SK-N-SH (cell line): ENCODE measurements at regions not wholly inside any gene's neighbourhood (a gene's known extent, or its start where the extent isn't known, plus 50 kb on each side); places are given as distances from the start of the nearest gene placed in this dataset.

ENCODE experiments used
- CTCF ChIA-PET: fragments of 300-600, 350-600 bp; formaldehyde crosslinking; extraction: SDS; loops from one replicate; lab custom pipeline; 2021; lab: Yijun Ruan, JAX
- POLR2A ChIA-PET: fragments of 350-600 bp; sonication (Branson Sonifier 250); formaldehyde crosslinking; extraction: SDS; loops from one replicate; lab custom pipeline; 2020; ENCODE audit warnings: antibody characterized with exemption, inconsistent platforms; lab: Yijun Ruan, JAX
- DNase-seq: peaks from one replicate; pipeline ENCODE4 v3.0.0; 2012
- H2AFZ ChIP-seq: fragments of 200-600 bp; sonication (generic); 2 replicates; pipeline ENCODE4 v1.8.1; 2016; ENCODE audit warnings: antibody characterized with exemption, mild to moderate bottlenecking, low read depth
- H3F3A ChIP-seq: fragments of 200-600 bp; sonication (generic); replicated peaks from 2 replicates; pipeline ENCODE3; 2016; ENCODE audit warnings: antibody characterized with exemption, mild to moderate bottlenecking; ENCODE audit not compliant: insufficient read depth
- H3K27ac ChIP-seq, 2 experiments: fragments of 200-500 bp in 1 of 2; fragments of 200-600 bp in 1 of 2; sonication (Bioruptor generic) in 1 of 2; sonication (generic), shearing (Covaris generic) in 1 of 2; 2 replicates each; pipeline versions ENCODE4 v1.5.1 to v1.6.1; 2014 to 2016; ENCODE audit warnings: low read depth in 2 of 2, inconsistent platforms in 1 of 2, low read length in 1 of 2, mild to moderate bottlenecking in 1 of 2, mixed read lengths in 1 of 2
- H3K27me3 ChIP-seq: fragments of 200-600 bp; sonication (generic), shearing (Covaris generic); 2 replicates; pipeline ENCODE4 v1.6.1; 2016; ENCODE audit warnings: mixed run types; ENCODE audit not compliant: insufficient read depth
- H3K36me3 ChIP-seq, 2 experiments: fragments of 200-500 bp in 1 of 2; fragments of 200-600 bp in 1 of 2; sonication (Bioruptor generic) in 1 of 2; sonication (generic) in 1 of 2; replicated peaks in 1 of 2; 2 replicates each; pipeline versions ENCODE3 to v1.5.1; 2014 to 2016; ENCODE audit warnings: low read length in 1 of 2, mild to moderate bottlenecking in 1 of 2; ENCODE audit not compliant: insufficient read depth in 2 of 2, control insufficient read depth in 1 of 2
- H3K4me1 ChIP-seq, 2 experiments: fragments of 200-500 bp in 1 of 2; fragments of 200-600 bp in 1 of 2; sonication (Bioruptor generic) in 1 of 2; sonication (generic), shearing (Covaris generic) in 1 of 2; 2 replicates each; pipeline versions ENCODE4 v1.5.1 to v1.6.1; 2014 to 2016; ENCODE audit warnings: low read depth in 1 of 2, low read length in 1 of 2, mixed run types in 1 of 2; ENCODE audit not compliant: insufficient read depth in 2 of 2, control insufficient read depth in 1 of 2
- H3K4me2 ChIP-seq: fragments of 200-600 bp; sonication (generic), shearing (Covaris generic); 2 replicates; pipeline ENCODE4 v1.6.1; 2017; ENCODE audit warnings: mixed run types
- H3K4me3 ChIP-seq, 2 experiments: fragments of 200-500 bp in 1 of 2; fragments of 200-600 bp in 1 of 2; sonication (Bioruptor generic) in 1 of 2; sonication (generic), shearing (Covaris generic) in 1 of 2; 2 replicates each; pipeline versions ENCODE4 v1.5.1 to v1.8.1; 2014 to 2016; ENCODE audit warnings: low read depth in 2 of 2, inconsistent platforms in 1 of 2, low read length in 1 of 2, mild to moderate bottlenecking in 1 of 2, mixed read lengths in 1 of 2, moderate library complexity in 1 of 2
- H3K79me2 ChIP-seq: fragments of 200-600 bp; sonication (generic); 2 replicates; pipeline ENCODE4 v1.8.1; 2017; ENCODE audit warnings: mild to moderate bottlenecking; ENCODE audit not compliant: insufficient read depth
- H3K9ac ChIP-seq: fragments of 200-600 bp; sonication (generic); 2 replicates; pipeline ENCODE4 v1.6.1; 2017; ENCODE audit warnings: mixed run types
- H3K9me2 ChIP-seq: fragments of 200-600 bp; sonication (generic); 2 replicates; pipeline ENCODE4 v1.6.1; 2017; ENCODE audit warnings: mixed run types
- H3K9me3 ChIP-seq: fragments of 200-600 bp; sonication (generic); 2 replicates; pipeline ENCODE4 v1.6.1; 2017; ENCODE audit warnings: mixed run types, mild to moderate bottlenecking, moderate library complexity
- H4K20me1 ChIP-seq: fragments of 200-600 bp; sonication (generic); 2 replicates; pipeline ENCODE4 v1.6.1; 2017; ENCODE audit warnings: mild to moderate bottlenecking, mixed run types; ENCODE audit not compliant: insufficient read depth
- ELF1 ChIP-seq: IDR thresholded peaks from 2 replicates; pipeline ENCODE4 v1.4.0; 2012
- EZH2phosphoT487 ChIP-seq: fragments of 200-600 bp; sonication (generic); IDR thresholded peaks from 2 replicates; pipeline ENCODE4 v1.6.1; 2017; ENCODE audit warnings: low read depth, mixed run types, mild to moderate bottlenecking, antibody characterized with exemption, moderate library complexity, borderline replicate concordance
- FOXM1 ChIP-seq: IDR thresholded peaks from 2 replicates; pipeline ENCODE4 v1.4.0; 2012; ENCODE audit warnings: low read depth, mild to moderate bottlenecking
- GABPA ChIP-seq: IDR thresholded peaks from 2 replicates; pipeline ENCODE4 v1.4.0; 2012; ENCODE audit warnings: low read depth, mild to moderate bottlenecking
- JUND ChIP-seq: IDR thresholded peaks from 2 replicates; pipeline ENCODE4 v1.4.0; 2012
- MEF2A ChIP-seq: IDR thresholded peaks from 2 replicates; pipeline ENCODE4 v1.4.0; 2012; ENCODE audit warnings: low read depth, borderline replicate concordance
- MXI1 ChIP-seq: IDR thresholded peaks from 2 replicates; pipeline ENCODE4 v1.6.1; 2012; ENCODE audit warnings: mild to moderate bottlenecking, low read depth, low read length, improper control_type of control experiment
- NFIC ChIP-seq: IDR thresholded peaks from 2 replicates; pipeline ENCODE4 v1.4.0; 2012; ENCODE audit warnings: borderline replicate concordance
- NRF1 ChIP-seq: IDR thresholded peaks from 2 replicates; pipeline ENCODE4 v1.6.1; 2012; ENCODE audit warnings: low read depth, mild to moderate bottlenecking, low read length
- RCOR1 ChIP-seq: fragments of 150-350 bp; IDR thresholded peaks from 2 replicates; pipeline ENCODE4 v1.6.1; 2017; ENCODE audit warnings: antibody characterized with exemption, low read length
- RXRA ChIP-seq: IDR thresholded peaks from 2 replicates; pipeline ENCODE4 v1.4.0; 2012; ENCODE audit warnings: low read depth, mild to moderate bottlenecking, borderline replicate concordance
- SIN3A ChIP-seq: IDR thresholded peaks from 2 replicates; pipeline ENCODE4 v1.6.1; 2012; ENCODE audit warnings: low read depth, mild to moderate bottlenecking, low read length, moderate library complexity, borderline replicate concordance
- SMC3 ChIP-seq: IDR thresholded peaks from 2 replicates; pipeline ENCODE4 v1.6.1; 2012; ENCODE audit warnings: low read depth, low read length, improper control_type of control experiment
- TCF12 ChIP-seq: IDR thresholded peaks from 2 replicates; pipeline ENCODE4 v1.4.0; 2012
- TEAD4 ChIP-seq: IDR thresholded peaks from 2 replicates; pipeline ENCODE4 v1.4.0; 2012; ENCODE audit warnings: mild to moderate bottlenecking, borderline replicate concordance; ENCODE audit not compliant: insufficient read depth
- WGBS: methylation state at CpG from one replicate; pipeline ENCODE4 v1.1.6; 2017; ENCODE audit warnings: low lambda C conversion rate; 5-methylcytosine and 5-hydroxymethylcytosine counted together
- TF ChIP-seq, protein P1 (sequence below): IDR thresholded peaks from 2 replicates; pipeline ENCODE4 v1.4.0; 2012; ENCODE audit warnings: low read depth
- TF ChIP-seq, protein P2 (sequence below): fragments of 150-350 bp; IDR thresholded peaks from 2 replicates; pipeline ENCODE4 v1.6.1; 2016; ENCODE audit warnings: mild to moderate bottlenecking, low read depth, low read length
- TF ChIP-seq, protein P3 (sequence below): fragments of 200-600 bp; sonication (generic); IDR thresholded peaks from 2 replicates; pipeline ENCODE4 v1.6.1; 2017; ENCODE audit warnings: antibody characterized with exemption, mild to moderate bottlenecking, moderate library complexity
- TF ChIP-seq, protein P4 (sequence below): IDR thresholded peaks from 2 replicates; pipeline ENCODE4 v1.6.1; 2012; ENCODE audit warnings: mild to moderate bottlenecking, low read depth, low read length, moderate library complexity

DNA sequence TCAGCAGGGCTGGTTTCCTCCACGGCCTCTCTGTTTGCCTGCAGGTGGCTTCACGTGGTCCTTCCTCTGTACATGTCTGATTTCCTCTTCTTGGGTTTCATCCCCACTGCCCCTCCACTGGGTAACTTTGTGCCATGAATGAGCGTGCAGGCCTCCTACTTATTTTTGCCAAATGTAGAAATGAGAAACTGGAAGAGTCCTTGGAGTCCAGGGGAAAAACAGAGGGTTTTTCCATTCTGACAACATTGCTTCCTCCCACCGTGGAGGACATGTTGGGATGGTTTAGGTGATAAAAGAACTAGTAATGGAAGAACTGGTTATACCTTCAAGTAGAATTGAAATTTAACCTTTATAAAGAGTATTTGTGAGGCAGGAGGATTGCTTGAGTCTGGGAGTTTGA, 699.5 kb downstream of the QKI start:
- no peak overlapping the region for H3K4me2 ChIP-seq
- DNase-seq: no peak
- no peak overlapping the region for H2AFZ ChIP-seq
- ChIA-PET POLR2A (no interaction called here), CTCF (no interaction called here)
- no peaks in the 10 kb centered on the region; a peak in 1 of 4 replicates for H3K4me1 ChIP-seq
- H3K4me3 ChIP-seq: no peak overlapping the region
- H3K9me3 ChIP-seq: no peaks in the 10 kb centered on the region
- TF ChIP-seq EZH2phosphoT487 (no peak), SIN3A (no peak), TEAD4 (no peak), GABPA (no peak), RXRA (no peak), MXI1 (no peak), MEF2A (no peak), JUND (no peak), RCOR1 (no peak), FOXM1 (no peak), NRF1 (no peak)
- TF ChIP-seq, protein P1, sequence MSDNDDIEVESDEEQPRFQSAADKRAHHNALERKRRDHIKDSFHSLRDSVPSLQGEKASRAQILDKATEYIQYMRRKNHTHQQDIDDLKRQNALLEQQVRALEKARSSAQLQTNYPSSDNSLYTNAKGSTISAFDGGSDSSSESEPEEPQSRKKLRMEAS: no peak
- TF ChIP-seq, protein P2, sequence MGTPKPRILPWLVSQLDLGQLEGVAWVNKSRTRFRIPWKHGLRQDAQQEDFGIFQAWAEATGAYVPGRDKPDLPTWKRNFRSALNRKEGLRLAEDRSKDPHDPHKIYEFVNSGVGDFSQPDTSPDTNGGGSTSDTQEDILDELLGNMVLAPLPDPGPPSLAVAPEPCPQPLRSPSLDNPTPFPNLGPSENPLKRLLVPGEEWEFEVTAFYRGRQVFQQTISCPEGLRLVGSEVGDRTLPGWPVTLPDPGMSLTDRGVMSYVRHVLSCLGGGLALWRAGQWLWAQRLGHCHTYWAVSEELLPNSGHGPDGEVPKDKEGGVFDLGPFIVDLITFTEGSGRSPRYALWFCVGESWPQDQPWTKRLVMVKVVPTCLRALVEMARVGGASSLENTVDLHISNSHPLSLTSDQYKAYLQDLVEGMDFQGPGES: no peak
- TF ChIP-seq, protein P3, sequence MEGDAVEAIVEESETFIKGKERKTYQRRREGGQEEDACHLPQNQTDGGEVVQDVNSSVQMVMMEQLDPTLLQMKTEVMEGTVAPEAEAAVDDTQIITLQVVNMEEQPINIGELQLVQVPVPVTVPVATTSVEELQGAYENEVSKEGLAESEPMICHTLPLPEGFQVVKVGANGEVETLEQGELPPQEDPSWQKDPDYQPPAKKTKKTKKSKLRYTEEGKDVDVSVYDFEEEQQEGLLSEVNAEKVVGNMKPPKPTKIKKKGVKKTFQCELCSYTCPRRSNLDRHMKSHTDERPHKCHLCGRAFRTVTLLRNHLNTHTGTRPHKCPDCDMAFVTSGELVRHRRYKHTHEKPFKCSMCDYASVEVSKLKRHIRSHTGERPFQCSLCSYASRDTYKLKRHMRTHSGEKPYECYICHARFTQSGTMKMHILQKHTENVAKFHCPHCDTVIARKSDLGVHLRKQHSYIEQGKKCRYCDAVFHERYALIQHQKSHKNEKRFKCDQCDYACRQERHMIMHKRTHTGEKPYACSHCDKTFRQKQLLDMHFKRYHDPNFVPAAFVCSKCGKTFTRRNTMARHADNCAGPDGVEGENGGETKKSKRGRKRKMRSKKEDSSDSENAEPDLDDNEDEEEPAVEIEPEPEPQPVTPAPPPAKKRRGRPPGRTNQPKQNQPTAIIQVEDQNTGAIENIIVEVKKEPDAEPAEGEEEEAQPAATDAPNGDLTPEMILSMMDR: no peak
- no peak overlapping the region for H3K27ac ChIP-seq
- no peaks in the 10 kb centered on the region for H3K27me3 ChIP-seq
- H3K9me2 ChIP-seq: no peaks in the 10 kb centered on the region
- no peaks in the 10 kb centered on the region for H3K79me2 ChIP-seq
- no peaks in the 10 kb centered on the region for H3F3A ChIP-seq
- no peaks in the 10 kb centered on the region for H3K36me3 ChIP-seq
- 19% methylated on average over 4 of the region's 4 CpGs for WGBS
- no peaks in the 10 kb centered on the region for H4K20me1 ChIP-seq
- no peak overlapping the region for H3K9ac ChIP-seq

DNA sequence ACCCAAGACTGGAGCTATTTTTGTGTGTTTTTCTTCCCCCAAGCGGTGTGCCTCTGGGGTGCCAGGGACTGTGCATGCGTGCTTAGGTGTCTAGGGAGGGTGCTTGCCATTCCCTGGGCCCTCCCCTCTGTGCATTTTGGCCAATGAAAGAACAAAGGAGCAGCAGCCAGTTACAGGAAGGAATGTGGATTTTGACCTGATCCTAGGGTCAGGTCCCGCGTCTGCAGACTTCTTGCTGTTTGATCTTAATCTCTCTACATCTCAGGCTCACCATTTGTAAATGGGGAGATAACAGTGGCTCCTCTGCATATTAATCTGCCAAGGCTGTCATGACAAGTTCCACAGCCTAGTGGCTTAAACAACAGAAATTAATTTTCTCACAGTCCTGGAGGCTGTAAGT, 699.1 kb downstream of the QKI start:
- no peaks in the 10 kb centered on the region for H4K20me1 ChIP-seq
- H3K4me1 ChIP-seq: no peaks in the 10 kb centered on the region; a peak in 1 of 4 replicates
- WGBS: 24% methylated on average over 2 of the region's 4 CpGs
- ChIA-PET POLR2A (no interaction called here), CTCF (no interaction called here)
- no peak overlapping the region for H3K4me3 ChIP-seq
- H3K4me2 ChIP-seq: no peak overlapping the region
- H3K27ac ChIP-seq: no peak overlapping the region
- no peaks in the 10 kb centered on the region for H3K36me3 ChIP-seq
- DNase-seq: no peak
- H3K27me3 ChIP-seq: no peaks in the 10 kb centered on the region
- no peak overlapping the region for H2AFZ ChIP-seq
- H3K9me3 ChIP-seq: no peaks in the 10 kb centered on the region
- no peaks in the 10 kb centered on the region for H3K9me2 ChIP-seq
- TF ChIP-seq NFIC: no peak
- TF ChIP-seq, protein P2: no peak
- no peak for TF ChIP-seq EZH2phosphoT487
- no peak for TF ChIP-seq SMC3
- no peak for TF ChIP-seq TCF12
- TF ChIP-seq GABPA: no peak
- TF ChIP-seq, protein P3: no peak
- TF ChIP-seq, protein P4, sequence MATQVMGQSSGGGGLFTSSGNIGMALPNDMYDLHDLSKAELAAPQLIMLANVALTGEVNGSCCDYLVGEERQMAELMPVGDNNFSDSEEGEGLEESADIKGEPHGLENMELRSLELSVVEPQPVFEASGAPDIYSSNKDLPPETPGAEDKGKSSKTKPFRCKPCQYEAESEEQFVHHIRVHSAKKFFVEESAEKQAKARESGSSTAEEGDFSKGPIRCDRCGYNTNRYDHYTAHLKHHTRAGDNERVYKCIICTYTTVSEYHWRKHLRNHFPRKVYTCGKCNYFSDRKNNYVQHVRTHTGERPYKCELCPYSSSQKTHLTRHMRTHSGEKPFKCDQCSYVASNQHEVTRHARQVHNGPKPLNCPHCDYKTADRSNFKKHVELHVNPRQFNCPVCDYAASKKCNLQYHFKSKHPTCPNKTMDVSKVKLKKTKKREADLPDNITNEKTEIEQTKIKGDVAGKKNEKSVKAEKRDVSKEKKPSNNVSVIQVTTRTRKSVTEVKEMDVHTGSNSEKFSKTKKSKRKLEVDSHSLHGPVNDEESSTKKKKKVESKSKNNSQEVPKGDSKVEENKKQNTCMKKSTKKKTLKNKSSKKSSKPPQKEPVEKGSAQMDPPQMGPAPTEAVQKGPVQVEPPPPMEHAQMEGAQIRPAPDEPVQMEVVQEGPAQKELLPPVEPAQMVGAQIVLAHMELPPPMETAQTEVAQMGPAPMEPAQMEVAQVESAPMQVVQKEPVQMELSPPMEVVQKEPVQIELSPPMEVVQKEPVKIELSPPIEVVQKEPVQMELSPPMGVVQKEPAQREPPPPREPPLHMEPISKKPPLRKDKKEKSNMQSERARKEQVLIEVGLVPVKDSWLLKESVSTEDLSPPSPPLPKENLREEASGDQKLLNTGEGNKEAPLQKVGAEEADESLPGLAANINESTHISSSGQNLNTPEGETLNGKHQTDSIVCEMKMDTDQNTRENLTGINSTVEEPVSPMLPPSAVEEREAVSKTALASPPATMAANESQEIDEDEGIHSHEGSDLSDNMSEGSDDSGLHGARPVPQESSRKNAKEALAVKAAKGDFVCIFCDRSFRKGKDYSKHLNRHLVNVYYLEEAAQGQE: no peak
- TF ChIP-seq ELF1: no peak
- no peak overlapping the region for H3K9ac ChIP-seq
- H3F3A ChIP-seq: no peaks in the 10 kb centered on the region
- no peaks in the 10 kb centered on the region for H3K79me2 ChIP-seq
